ENCODE measurements at regions not wholly inside any gene's neighbourhood (a gene's known extent, or its start where the extent isn't known, plus 50 kb on each side); places are given as distances from the start of the nearest gene placed in this dataset.

DNA sequence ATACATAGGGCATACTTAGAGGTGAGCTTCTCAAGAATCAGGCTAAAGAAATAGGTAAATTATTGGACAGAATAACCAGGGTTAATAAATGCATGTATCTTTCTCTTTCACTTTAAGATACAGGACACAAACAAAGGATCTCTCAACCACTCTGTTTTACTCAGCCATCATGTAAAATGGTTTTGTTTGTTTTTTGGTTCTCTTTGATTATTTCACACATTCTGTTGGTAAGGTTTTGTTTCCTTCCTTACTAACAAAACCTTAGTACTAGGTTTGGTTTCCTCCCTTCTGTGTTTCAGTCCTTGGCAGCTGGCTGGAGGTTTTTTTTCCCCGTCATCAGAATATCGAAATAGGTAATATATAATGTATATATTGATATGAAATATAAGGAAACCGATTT lies 1506.8 kb upstream of the TMEFF2 start:
- Histone ChIP-seq H3K4me3 (ENCODE audit: low read depth, low read length) (no peak overlapping the region), H3K9me3 (ENCODE audit: severe bottlenecking) (no peaks in the 10 kb centered on the region), H3K36me3 (no peaks in the 10 kb centered on the region), H3K27ac (no peak overlapping the region), H3K27me3 (ENCODE audit: insufficient read depth, low read depth, severe bottlenecking) (no peaks in the 10 kb centered on the region)
- TF ChIP-seq, protein P1, sequence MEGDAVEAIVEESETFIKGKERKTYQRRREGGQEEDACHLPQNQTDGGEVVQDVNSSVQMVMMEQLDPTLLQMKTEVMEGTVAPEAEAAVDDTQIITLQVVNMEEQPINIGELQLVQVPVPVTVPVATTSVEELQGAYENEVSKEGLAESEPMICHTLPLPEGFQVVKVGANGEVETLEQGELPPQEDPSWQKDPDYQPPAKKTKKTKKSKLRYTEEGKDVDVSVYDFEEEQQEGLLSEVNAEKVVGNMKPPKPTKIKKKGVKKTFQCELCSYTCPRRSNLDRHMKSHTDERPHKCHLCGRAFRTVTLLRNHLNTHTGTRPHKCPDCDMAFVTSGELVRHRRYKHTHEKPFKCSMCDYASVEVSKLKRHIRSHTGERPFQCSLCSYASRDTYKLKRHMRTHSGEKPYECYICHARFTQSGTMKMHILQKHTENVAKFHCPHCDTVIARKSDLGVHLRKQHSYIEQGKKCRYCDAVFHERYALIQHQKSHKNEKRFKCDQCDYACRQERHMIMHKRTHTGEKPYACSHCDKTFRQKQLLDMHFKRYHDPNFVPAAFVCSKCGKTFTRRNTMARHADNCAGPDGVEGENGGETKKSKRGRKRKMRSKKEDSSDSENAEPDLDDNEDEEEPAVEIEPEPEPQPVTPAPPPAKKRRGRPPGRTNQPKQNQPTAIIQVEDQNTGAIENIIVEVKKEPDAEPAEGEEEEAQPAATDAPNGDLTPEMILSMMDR (IDR thresholded peaks at IDR 0.05; ENCODE audit: low read depth, low read length), result no peak
- DNase-seq, result no peak

DNA sequence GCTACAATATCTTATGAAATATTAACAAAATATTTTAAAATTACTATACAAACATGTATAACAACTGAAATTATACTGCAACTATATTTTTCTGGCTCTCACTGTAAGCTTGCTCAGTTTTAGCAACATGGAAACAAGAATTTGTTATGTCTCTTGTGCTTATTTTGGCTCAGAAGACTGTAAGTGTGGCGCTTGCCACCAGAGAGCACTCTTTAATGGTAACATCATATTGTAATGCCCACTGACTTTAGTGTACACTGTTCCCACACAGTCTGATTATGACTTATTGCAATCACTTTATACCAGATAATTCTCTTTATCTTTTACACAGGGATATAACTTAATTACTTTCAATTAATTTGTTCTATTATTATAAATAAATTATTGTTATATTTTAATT lies 1500.6 kb upstream of the TMEFF2 start:
- no peaks in the 10 kb centered on the region for H3K36me3 ChIP-seq
- no peak overlapping the region for H3K4me3 ChIP-seq (ENCODE audit: low read depth, low read length)
- no peak overlapping the region for H3K27ac ChIP-seq
- H3K27me3 ChIP-seq (ENCODE audit: insufficient read depth, low read depth, severe bottlenecking), result no peaks in the 10 kb centered on the region
- TF ChIP-seq, protein P1 (IDR thresholded peaks at IDR 0.05; ENCODE audit: low read depth, low read length), result peak; percentile 52
- peak; percentile 39 for DNase-seq
- no peaks in the 10 kb centered on the region for H3K9me3 ChIP-seq (ENCODE audit: severe bottlenecking)

DNA sequence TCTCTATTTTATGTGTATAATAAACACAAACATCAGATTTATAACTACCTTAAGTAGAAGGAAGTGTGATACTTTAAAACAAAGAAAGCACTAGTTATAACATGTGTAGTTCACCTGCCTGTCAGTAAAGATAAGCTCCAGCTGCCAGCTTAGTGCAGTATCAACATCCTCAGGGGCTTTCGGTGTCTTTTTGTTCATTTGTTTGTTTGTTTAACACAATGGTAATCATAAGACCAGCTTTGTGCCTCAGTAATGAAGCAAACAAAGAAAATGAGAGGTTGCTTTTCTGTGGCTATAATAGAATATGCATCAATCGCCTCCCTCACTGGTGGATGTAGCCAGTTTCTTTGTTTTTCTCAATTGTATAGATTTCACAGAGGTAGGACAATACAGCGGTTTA lies 1499.0 kb upstream of the TMEFF2 start:
- no peaks in the 10 kb centered on the region for H3K27me3 ChIP-seq (ENCODE audit: insufficient read depth, low read depth, severe bottlenecking)
- H3K27ac ChIP-seq, result no peak overlapping the region
- no peaks in the 10 kb centered on the region for H3K36me3 ChIP-seq
- H3K9me3 ChIP-seq (ENCODE audit: severe bottlenecking), result no peaks in the 10 kb centered on the region
- TF ChIP-seq, protein P1 (IDR thresholded peaks at IDR 0.05; ENCODE audit: low read depth, low read length), result no peak
- no peak for DNase-seq
- H3K4me3 ChIP-seq (ENCODE audit: low read depth, low read length), result no peak overlapping the region

DNA sequence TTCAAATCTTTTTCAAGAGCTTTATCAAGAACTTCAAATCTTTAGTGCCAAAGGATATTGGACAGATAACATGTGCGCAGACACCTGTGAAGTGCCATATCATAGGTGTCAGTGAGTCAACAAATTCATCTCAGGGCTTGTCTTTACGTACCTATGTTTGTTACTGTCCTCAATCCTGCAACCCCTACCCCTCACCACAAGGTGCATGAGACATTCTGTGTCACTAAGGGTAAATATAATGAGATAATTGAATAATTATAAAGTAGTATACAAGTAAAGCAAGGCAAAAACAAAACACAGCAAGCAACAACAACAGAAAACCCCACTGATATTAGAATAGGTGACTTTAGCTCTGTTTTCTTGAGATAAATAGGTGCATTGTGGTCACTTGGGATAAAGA lies 1495.8 kb upstream of the TMEFF2 start:
- no peaks in the 10 kb centered on the region for H3K36me3 ChIP-seq
- H3K9me3 ChIP-seq (ENCODE audit: severe bottlenecking), result no peaks in the 10 kb centered on the region
- H3K4me3 ChIP-seq (ENCODE audit: low read depth, low read length), result no peak overlapping the region
- no peaks in the 10 kb centered on the region for H3K27me3 ChIP-seq (ENCODE audit: insufficient read depth, low read depth, severe bottlenecking)
- no peak for DNase-seq
- TF ChIP-seq, protein P1 (IDR thresholded peaks at IDR 0.05; ENCODE audit: low read depth, low read length), result no peak
- H3K27ac ChIP-seq, result no peak overlapping the region

DNA sequence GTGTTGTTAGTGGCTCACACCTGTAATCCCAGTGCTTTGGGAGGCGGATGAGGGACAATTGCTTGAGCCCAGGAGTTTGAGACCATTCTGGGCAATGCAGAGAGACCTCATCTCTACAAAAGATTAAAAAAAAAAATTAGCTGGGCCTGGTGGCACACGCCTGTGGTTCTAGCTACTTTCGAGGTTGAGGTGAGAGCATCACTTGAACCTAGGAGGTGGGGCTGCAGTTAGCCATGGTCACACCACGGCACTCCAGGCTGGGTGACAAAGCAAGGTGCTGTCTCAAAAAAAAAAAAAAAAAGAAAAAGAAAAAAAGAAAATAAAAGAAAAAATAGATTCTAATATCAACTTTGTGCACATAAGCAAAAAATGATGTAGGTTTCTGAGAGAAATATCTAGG lies 1492.5 kb upstream of the TMEFF2 start:
- no peak overlapping the region for H3K27ac ChIP-seq
- H3K27me3 ChIP-seq (ENCODE audit: insufficient read depth, low read depth, severe bottlenecking), result no peaks in the 10 kb centered on the region
- no peaks in the 10 kb centered on the region for H3K36me3 ChIP-seq
- no peak for DNase-seq
- TF ChIP-seq, protein P1 (IDR thresholded peaks at IDR 0.05; ENCODE audit: low read depth, low read length), result no peak
- H3K4me3 ChIP-seq (ENCODE audit: low read depth, low read length), result no peak overlapping the region
- no peaks in the 10 kb centered on the region for H3K9me3 ChIP-seq (ENCODE audit: severe bottlenecking)

DNA sequence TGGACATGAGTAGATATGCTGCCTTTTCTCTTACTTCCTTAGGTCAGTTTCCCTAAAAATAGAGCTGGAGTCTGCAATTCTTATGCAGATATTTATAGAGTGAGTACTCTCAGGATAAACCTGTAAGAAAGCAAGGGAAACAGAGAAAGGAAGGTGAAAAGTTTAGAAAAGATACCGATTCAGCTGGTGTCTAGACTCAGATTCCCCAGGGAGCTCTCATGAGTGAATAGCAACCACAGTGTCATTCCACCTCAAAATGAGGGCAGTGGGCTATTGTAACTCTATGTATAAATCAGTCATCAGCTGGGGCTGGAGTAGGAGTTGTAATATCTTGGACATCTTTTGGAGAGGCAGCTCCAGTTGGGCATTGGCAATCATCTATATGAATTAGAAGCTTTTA lies 1485.1 kb upstream of the TMEFF2 start:
- DNase-seq, result no peak
- no peak overlapping the region for H3K27ac ChIP-seq

More for the DNA sequence above, 1485.1 kb upstream of the TMEFF2 start:
- Histone ChIP-seq H3K36me3 (no peaks in the 10 kb centered on the region), H3K4me3 (ENCODE audit: low read depth, low read length) (no peak overlapping the region), H3K9me3 (ENCODE audit: severe bottlenecking) (no peaks in the 10 kb centered on the region), H3K27me3 (ENCODE audit: insufficient read depth, low read depth, severe bottlenecking) (no peaks in the 10 kb centered on the region)
- TF ChIP-seq, protein P1 (IDR thresholded peaks at IDR 0.05; ENCODE audit: low read depth, low read length), result no peak

Data from WERI-Rb-1 (cell line).